ENCODE measurements at regions not wholly inside any gene's neighbourhood (a gene's known extent, or its start where the extent isn't known, plus 50 kb on each side); places are given as distances from the start of the nearest gene placed in this dataset.

DNA sequence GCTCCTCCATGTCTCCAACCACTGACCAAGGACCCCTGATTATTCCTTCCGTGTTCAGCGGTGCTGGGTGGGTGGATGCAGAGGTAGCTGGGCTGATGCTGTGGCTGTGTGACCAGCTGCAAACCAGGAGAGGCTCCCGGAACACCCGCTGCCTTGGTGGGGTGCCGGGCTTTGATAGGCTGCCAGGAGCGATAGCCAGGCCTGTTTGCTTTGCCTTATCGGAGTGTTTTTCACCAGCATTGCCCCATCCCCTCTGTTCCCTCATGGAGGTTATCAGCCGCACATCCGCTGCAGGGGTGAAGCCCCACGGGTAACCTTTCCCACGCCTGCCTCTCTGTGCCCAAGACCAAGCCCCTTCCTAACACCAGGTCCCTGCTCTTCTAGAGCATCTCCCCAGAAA, 354.3 kb downstream of the C16orf95 start:
- no peak for DNase-seq (ENCODE audit: low read depth in 4 of 4, low spot score in 2 of 4)

- DNase-seq (ENCODE audit: low read depth in 4 of 4, low spot score in 2 of 4): no peak
Observed at GRCh38 chr16:86963600-86964575, 353.3 kb downstream of the C16orf95 start.

DNA sequence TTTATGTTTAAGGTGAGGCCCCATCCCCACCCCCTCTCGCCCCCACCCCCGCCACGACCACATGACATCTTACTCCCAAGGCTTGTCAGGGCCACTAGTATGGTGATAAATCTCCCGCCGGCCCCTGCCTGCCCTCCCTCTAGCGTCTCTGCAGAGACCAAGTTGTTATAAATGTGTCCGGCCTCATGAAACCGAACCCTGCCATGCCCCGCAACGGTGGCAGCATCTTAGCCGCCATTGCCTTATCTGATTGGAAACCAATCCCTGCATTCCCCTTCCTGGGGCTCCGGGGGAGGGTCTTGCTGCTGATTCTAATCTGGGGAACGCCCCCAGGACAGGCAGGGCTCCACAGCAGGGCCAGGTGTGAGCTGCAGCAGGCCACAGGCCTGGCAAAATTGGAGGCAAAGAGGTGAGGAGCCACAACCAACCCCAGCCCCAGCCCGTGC, 352.4 kb downstream of the C16orf95 start:
- no peak for DNase-seq (ENCODE audit: low read depth in 4 of 4, low spot score in 2 of 4)

DNA sequence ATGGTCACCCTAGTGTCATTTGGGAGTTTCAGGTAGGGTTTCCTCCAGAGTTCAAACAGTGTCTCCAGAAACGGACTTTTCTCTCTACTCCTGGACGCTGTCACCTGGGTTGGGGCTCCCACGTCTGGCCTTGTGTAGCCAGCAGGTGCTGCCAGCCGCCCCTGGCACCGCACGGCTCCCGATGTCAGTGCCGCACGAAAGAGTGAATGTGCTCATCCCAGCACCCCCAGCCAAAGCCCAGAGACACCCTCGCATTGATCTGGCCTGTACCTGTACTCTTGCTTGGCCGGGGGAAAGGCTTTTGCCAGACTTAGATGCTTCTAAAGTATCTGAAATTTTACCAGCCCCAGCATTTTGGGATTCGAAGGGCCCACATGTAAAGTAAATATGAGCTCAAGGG, 351.9 kb downstream of the C16orf95 start:
- DNase-seq (ENCODE audit: low read depth in 4 of 4, low spot score in 2 of 4): no peak

GRCh38 chr16:86965840-86966550, 351.2 kb downstream of the C16orf95 start:
- DNase-seq (ENCODE audit: low read depth in 4 of 4, low spot score in 2 of 4): no peak

GRCh38 chr16:86966777-86967176, 350.4 kb downstream of the C16orf95 start:
- no peak for DNase-seq (ENCODE audit: low read depth in 4 of 4, low spot score in 2 of 4)

- DNase-seq (ENCODE audit: low read depth in 4 of 4, low spot score in 2 of 4): no peak
Observed at GRCh38 chr16:86968866-86969265, 348.3 kb downstream of the C16orf95 start.

DNA sequence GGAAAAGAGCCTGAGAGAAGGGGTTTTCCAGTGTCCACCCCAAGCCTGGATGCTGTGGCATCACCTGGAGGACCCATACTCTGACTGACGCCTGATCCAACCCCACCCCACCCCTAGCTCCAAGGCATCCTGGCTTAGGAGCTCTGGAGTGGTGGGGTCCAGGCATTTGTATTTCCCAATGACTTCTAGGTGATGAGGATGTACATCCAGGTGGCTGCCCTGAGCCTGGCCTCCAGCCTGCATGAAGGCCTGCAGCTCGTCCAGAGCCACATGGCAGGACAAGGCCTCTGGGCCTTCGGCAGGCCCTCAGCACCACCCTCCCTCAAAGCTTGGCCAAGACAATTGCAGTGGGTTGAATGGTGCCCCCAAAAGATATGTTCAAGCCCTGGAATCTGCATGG, 347.5 kb downstream of the C16orf95 start:
- DNase-seq (ENCODE audit: low read depth in 4 of 4, low spot score in 2 of 4): no peak

- DNase-seq (ENCODE audit: low read depth in 4 of 4, low spot score in 2 of 4): no peak
Observed at GRCh38 chr16:86970279-86970678, 346.9 kb downstream of the C16orf95 start.

DNA sequence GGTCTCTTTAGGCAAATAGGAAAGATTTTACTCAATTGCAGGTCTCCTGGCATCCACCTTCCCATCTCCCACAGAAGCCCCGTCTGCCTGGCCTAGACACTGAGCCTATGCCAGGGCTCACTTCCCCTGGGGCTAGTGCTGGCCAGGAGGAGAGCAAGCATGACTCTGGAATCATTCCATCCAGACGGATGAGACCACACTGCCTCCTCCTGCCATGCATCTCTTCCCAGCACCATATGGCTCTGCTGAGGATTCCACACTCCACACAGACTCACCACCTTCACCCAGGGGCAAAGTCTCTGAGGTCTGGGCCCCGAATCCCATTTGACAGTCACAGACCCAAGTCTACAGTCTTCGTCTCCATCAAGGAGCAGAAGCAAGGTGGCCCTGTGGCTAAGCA, 346.5 kb downstream of the C16orf95 start:
- DNase-seq (ENCODE audit: low read depth in 4 of 4, low spot score in 2 of 4): no peak

- DNase-seq (ENCODE audit: low read depth in 4 of 4, low spot score in 2 of 4): no peak
Observed at GRCh38 chr16:86971251-86971650, 345.9 kb downstream of the C16orf95 start.

GRCh38 chr16:86974120-86974519, 343.1 kb downstream of the C16orf95 start:
- DNase-seq (ENCODE audit: low read depth in 4 of 4, low spot score in 2 of 4): no peak

- no peak for DNase-seq (ENCODE audit: low read depth in 4 of 4, low spot score in 2 of 4)
Observed at GRCh38 chr16:86975445-86975844, 341.7 kb downstream of the C16orf95 start.

- no peak for DNase-seq (ENCODE audit: low read depth in 4 of 4, low spot score in 2 of 4)
Observed at GRCh38 chr16:86977076-86977676, 340.0 kb downstream of the C16orf95 start.

DNA sequence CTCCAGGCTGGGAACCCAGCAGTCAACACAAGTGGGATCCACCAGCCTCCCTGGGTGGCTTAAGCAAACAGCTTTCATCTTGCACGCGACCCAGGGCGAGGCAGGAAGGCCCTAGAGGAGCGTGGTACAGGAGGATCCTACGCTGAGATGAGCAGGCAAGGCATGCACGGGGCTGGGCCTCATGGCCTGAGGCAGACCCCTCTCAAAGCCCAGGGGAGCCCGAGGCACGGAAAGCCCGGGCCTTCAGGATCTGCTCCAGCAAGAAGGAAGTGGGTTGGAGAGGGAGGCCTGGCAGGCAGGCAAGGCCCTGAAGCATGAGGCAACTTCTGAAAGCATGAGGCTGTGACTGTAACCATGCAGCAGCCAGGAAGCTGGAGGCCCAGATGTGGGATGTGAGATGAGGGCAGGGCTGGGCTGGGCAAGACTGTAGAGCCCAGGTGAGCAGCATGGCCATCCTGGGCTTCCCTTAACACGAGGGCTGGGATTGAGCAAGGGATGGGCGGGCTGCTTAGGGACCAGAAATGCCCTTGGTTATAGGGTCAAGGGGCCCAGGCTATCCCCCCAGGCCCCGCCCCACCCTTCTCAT, 338.7 kb downstream of the C16orf95 start:
- no peak for DNase-seq (ENCODE audit: low read depth in 4 of 4, low spot score in 2 of 4)

DNA sequence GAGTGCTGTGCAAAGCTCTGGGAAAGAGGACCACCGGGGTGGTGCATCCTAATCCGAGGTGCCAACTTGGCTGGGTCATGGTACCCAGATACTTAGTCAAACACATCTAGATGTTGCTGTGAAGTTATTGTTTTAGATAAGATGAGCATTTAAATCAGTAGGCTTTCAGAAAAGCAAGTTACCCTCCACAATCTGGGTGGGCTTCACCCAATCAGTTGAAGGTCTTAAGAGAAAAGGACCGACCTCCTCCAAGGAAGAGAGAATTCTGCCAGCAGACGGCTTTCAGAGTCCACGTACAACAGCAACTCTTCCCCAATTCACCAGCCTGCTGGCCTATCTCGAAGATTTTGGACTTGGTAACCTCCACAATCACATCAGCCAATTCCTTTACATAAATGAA, 338.1 kb downstream of the C16orf95 start:
- DNase-seq (ENCODE audit: low read depth in 4 of 4, low spot score in 2 of 4): no peak

DNA sequence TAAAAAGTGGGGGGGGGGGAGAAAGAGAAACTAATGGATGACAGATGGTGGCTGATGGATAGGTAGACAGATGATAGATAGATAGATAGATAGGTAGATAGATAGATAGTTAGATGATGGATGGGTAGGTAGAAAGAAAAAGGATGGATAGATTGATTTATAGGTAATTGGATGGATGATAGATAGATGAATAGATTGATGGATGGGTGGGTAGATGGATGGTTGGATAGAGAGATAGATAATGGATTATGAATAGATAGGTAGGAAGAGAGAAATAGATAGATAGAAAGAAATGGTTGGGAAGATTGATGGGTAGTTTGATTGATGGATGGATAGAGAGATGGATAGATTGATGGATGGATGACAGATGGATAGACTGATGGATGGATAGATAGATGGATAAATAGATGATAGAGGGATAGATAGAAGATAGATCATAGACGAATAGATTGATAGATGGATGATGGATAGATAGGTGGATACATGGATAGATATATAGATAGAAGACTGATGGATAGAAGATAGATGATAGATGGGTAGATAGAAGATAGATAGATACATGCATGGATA, 337.1 kb downstream of the C16orf95 start:
- DNase-seq (ENCODE audit: low read depth in 4 of 4, low spot score in 2 of 4): no peak

GRCh38 chr16:86980644-86981043, 336.5 kb downstream of the C16orf95 start:
- no peak for DNase-seq (ENCODE audit: low read depth in 4 of 4, low spot score in 2 of 4)

- no peak for DNase-seq (ENCODE audit: low read depth in 4 of 4, low spot score in 2 of 4)
Observed at GRCh38 chr16:86982347-86982596, 334.9 kb downstream of the C16orf95 start.

GRCh38 chr16:86982912-86983311, 334.3 kb downstream of the C16orf95 start:
- DNase-seq (ENCODE audit: low read depth in 4 of 4, low spot score in 2 of 4): no peak

GRCh38 chr16:86983621-86984020, 333.6 kb downstream of the C16orf95 start:
- no peak for DNase-seq (ENCODE audit: low read depth in 4 of 4, low spot score in 2 of 4)

Data from left renal cortex interstitium (tissue), 4 donors.